ENCODE measurements at regions not wholly inside any gene's neighbourhood (a gene's known extent, or its start where the extent isn't known, plus 50 kb on each side); places are given as distances from the start of the nearest gene placed in this dataset.

- ChIA-PET CTCF (ENCODE audit: unreplicated experiment) (no interaction called here), POLR2A (no interaction called here)
- no peak overlapping the region for H3K27ac ChIP-seq (ENCODE audit: low read depth, low read length, poor library complexity, severe bottlenecking)
- no TSS peak for BruUV-seq (replicated peaks)
- intact Hi-C loops (cut with micrococcal nuclease; ENCODE audit: unreplicated experiment): no loop called here
- H3K9me3 ChIP-seq (ENCODE audit: low read length): 0 out of 2 replicates have a peak, but pooled peaks cover 13% of the 10 kb centered on the region
- no peaks in the 10 kb centered on the region for H4K20me1 ChIP-seq (ENCODE audit: insufficient read depth, low read length)
- DNase-seq (ENCODE audit: low spot score): no peak
- no peaks in the 10 kb centered on the region for H3K79me2 ChIP-seq (ENCODE audit: insufficient read depth, low read depth, low read length)
- no peak overlapping the region for H3K4me3 ChIP-seq (ENCODE audit: low read depth, low read length, poor library complexity, severe bottlenecking)
- no peak for TF ChIP-seq EZH2phosphoT487 (IDR thresholded peaks at IDR 0.05; ENCODE audit: borderline replicate concordance, low read depth, low read length)
- TF ChIP-seq, protein P1, sequence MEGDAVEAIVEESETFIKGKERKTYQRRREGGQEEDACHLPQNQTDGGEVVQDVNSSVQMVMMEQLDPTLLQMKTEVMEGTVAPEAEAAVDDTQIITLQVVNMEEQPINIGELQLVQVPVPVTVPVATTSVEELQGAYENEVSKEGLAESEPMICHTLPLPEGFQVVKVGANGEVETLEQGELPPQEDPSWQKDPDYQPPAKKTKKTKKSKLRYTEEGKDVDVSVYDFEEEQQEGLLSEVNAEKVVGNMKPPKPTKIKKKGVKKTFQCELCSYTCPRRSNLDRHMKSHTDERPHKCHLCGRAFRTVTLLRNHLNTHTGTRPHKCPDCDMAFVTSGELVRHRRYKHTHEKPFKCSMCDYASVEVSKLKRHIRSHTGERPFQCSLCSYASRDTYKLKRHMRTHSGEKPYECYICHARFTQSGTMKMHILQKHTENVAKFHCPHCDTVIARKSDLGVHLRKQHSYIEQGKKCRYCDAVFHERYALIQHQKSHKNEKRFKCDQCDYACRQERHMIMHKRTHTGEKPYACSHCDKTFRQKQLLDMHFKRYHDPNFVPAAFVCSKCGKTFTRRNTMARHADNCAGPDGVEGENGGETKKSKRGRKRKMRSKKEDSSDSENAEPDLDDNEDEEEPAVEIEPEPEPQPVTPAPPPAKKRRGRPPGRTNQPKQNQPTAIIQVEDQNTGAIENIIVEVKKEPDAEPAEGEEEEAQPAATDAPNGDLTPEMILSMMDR (conservative IDR thresholded peaks at IDR 0.05; ENCODE audit: low read length): no peak
- no peaks in the 10 kb centered on the region for H3K9me2 ChIP-seq (ENCODE audit: insufficient read depth, low read length)
- H3K36me3 ChIP-seq (ENCODE audit: insufficient read depth, low read length): no peaks in the 10 kb centered on the region
- H2AFZ ChIP-seq (ENCODE audit: low read length): no peak overlapping the region
- no peaks in the 10 kb centered on the region for H3K4me1 ChIP-seq (ENCODE audit: insufficient read depth, low read length, poor library complexity, severe bottlenecking)
- H3K4me2 ChIP-seq (ENCODE audit: low read length): no peak overlapping the region
Observed at GRCh38 chr12:76195920-76196319, 111.4 kb upstream of the NAP1L1 start.

GRCh38 chr12:76194724-76195123 lies 110.2 kb upstream of the NAP1L1 start:
- Histone ChIP-seq H4K20me1 (ENCODE audit: insufficient read depth, low read length) (no peaks in the 10 kb centered on the region), H3K9me3 (ENCODE audit: low read length) (0 out of 2 replicates have a peak, but pooled peaks cover 13% of the 10 kb centered on the region), H3K4me1 (ENCODE audit: insufficient read depth, low read length, poor library complexity, severe bottlenecking) (no peaks in the 10 kb centered on the region), H3K27ac (ENCODE audit: low read depth, low read length, poor library complexity, severe bottlenecking) (no peak overlapping the region), H3K9me2 (ENCODE audit: insufficient read depth, low read length) (no peaks in the 10 kb centered on the region), H3K79me2 (ENCODE audit: insufficient read depth, low read depth, low read length) (no peaks in the 10 kb centered on the region), H3K4me3 (ENCODE audit: low read depth, low read length, poor library complexity, severe bottlenecking) (no peak overlapping the region), H3K36me3 (ENCODE audit: insufficient read depth, low read length) (no peaks in the 10 kb centered on the region), H3K4me2 (ENCODE audit: low read length) (no peak overlapping the region), H2AFZ (ENCODE audit: low read length) (no peak overlapping the region)
- ChIA-PET POLR2A (no interaction called here), CTCF (ENCODE audit: unreplicated experiment) (no interaction called here)
- DNase-seq (ENCODE audit: low spot score): no peak
- intact Hi-C loops (cut with micrococcal nuclease; ENCODE audit: unreplicated experiment): no loop called here
- no peak for TF ChIP-seq EZH2phosphoT487 (IDR thresholded peaks at IDR 0.05; ENCODE audit: borderline replicate concordance, low read depth, low read length)
- TF ChIP-seq, protein P1 (conservative IDR thresholded peaks at IDR 0.05; ENCODE audit: low read length): no peak
- BruUV-seq (replicated peaks): no TSS peak

DNA sequence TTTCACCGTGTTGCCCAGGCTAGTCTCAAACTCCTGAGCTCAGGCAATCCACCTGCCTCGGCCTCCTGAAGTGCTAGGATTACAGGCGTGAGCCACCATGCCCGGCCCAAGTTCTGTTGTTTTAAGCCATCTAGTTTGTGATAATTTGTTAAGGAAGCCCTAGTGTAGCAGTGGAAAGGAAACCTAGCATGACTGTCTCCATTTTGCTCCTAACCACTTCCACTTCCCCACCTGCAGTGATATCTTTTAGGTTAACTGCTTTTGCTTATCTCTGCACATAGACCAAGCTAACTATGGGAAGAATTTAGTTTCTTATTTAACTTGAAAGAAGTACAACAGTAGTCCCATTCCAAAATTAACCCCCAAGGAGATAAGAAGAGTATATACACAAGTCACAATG lies 109.5 kb upstream of the NAP1L1 start:
- no peaks in the 10 kb centered on the region for H3K79me2 ChIP-seq (ENCODE audit: insufficient read depth, low read depth, low read length)
- DNase-seq (ENCODE audit: low spot score): no peak
- no peaks in the 10 kb centered on the region for H4K20me1 ChIP-seq (ENCODE audit: insufficient read depth, low read length)
- no peaks in the 10 kb centered on the region for H3K4me1 ChIP-seq (ENCODE audit: insufficient read depth, low read length, poor library complexity, severe bottlenecking)
- CTCF ChIA-PET (ENCODE audit: unreplicated experiment): no interaction called here
- H3K4me2 ChIP-seq (ENCODE audit: low read length): no peak overlapping the region
- no peak overlapping the region for H2AFZ ChIP-seq (ENCODE audit: low read length)
- TF ChIP-seq, protein P1 (conservative IDR thresholded peaks at IDR 0.05; ENCODE audit: low read length): no peak
- no peak for TF ChIP-seq EZH2phosphoT487 (IDR thresholded peaks at IDR 0.05; ENCODE audit: borderline replicate concordance, low read depth, low read length)
- POLR2A ChIA-PET: interaction anchor here (0.6 kb wide), 1 partner anchor 19 kb away, joined by 5 read pairs; no protein-coding TSS in a partner anchor
- H3K9me2 ChIP-seq (ENCODE audit: insufficient read depth, low read length): no peaks in the 10 kb centered on the region
- H3K4me3 ChIP-seq (ENCODE audit: low read depth, low read length, poor library complexity, severe bottlenecking): no peak overlapping the region
- no peaks in the 10 kb centered on the region for H3K36me3 ChIP-seq (ENCODE audit: insufficient read depth, low read length)
- H3K9me3 ChIP-seq (ENCODE audit: low read length): 0 out of 2 replicates have a peak, but pooled peaks cover 11% of the 10 kb centered on the region
- no peak overlapping the region for H3K27ac ChIP-seq (ENCODE audit: low read depth, low read length, poor library complexity, severe bottlenecking)
- intact Hi-C loops (cut with micrococcal nuclease; ENCODE audit: unreplicated experiment): no loop called here
- no TSS peak for BruUV-seq (replicated peaks)

Measured in OCI-LY7 (cell line).